Esophagus squamous epithelium (tissue), 4 donors: ENCODE measurements at regions not wholly inside any gene's neighbourhood (a gene's known extent, or its start where the extent isn't known, plus 50 kb on each side); places are given as distances from the start of the nearest gene placed in this dataset.

Experiments
- CTCF ChIP-seq, 6 experiments: fragments of 450-650 bp in 4 of 6; fragments of 200-600 bp in 2 of 6; sonication (generic) in 2 of 6; IDR thresholded peaks; one replicate each; pipeline ENCODE4 v1.5.1; 2016 to 2019; ENCODE audit warnings: antibody characterized with exemption in 6 of 6, mild to moderate bottlenecking in 4 of 6, moderate library complexity in 4 of 6
- POLR2A ChIP-seq, 4 donors: fragments of 450-650 bp; IDR thresholded peaks; one replicate each; pipeline ENCODE4 v1.6.1; 2017; ENCODE audit warnings: antibody characterized with exemption in 4 of 4, mild to moderate bottlenecking in 4 of 4, moderate library complexity in 3 of 4

- no peak for TF ChIP-seq POLR2A (IDR thresholded peaks at IDR 0.05)
- no peak for TF ChIP-seq CTCF (IDR thresholded peaks at IDR 0.05)
Observed at GRCh38 chr5:39604491-39604890, 179.7 kb upstream of the DAB2 start.
